LNCaP clone FGC (cell line): ENCODE measurements at regions not wholly inside any gene's neighbourhood (a gene's known extent, or its start where the extent isn't known, plus 50 kb on each side); places are given as distances from the start of the nearest gene placed in this dataset.
A peak's percentile ranks its signal among the peaks of the same experiment; 100 is the strongest.
"Not testable (repeated sequence)": the region's sequence is repeated elsewhere in the genome, so short reads cannot be mapped to it uniquely, and the experiment has no call there.

Experiments used
- DNase-seq: peaks from one replicate; pipeline ENCODE4 v3.0.0-alpha.2; 2011; ENCODE audit warnings: low read depth
- H3K4me3 ChIP-seq: 2 replicates; pipeline ENCODE4 v1.5.1; 2011; ENCODE audit warnings: mild to moderate bottlenecking, low read depth, low read length, control low read depth
- TF ChIP-seq, protein P1 (sequence below): IDR thresholded peaks from 2 replicates; pipeline ENCODE4 v1.5.1; 2012; ENCODE audit warnings: mild to moderate bottlenecking; ENCODE audit not compliant: control insufficient read depth, insufficient read depth; ENCODE audit errors: extremely low read depth

DNA sequence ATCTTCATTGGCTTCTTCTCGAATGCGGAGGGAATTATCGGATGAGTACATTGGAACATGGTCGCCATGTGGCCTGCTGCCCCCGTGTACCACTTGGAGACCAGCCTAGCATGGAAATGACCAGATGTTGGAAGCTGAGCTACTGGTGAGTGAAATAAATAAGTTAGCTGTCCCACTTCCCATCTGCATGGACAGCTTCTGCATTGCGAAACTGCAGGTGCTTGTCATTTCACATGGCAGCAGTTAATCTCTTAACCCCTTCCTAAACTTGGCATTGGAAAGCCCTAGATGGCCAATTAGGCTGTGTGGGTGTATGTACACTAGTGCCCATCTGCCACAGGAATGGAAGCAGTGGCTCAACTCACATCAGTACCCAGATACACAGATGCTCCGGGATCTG, 246.6 kb upstream of the IL12B start:
- DNase-seq: no peak
- TF ChIP-seq, protein P1, sequence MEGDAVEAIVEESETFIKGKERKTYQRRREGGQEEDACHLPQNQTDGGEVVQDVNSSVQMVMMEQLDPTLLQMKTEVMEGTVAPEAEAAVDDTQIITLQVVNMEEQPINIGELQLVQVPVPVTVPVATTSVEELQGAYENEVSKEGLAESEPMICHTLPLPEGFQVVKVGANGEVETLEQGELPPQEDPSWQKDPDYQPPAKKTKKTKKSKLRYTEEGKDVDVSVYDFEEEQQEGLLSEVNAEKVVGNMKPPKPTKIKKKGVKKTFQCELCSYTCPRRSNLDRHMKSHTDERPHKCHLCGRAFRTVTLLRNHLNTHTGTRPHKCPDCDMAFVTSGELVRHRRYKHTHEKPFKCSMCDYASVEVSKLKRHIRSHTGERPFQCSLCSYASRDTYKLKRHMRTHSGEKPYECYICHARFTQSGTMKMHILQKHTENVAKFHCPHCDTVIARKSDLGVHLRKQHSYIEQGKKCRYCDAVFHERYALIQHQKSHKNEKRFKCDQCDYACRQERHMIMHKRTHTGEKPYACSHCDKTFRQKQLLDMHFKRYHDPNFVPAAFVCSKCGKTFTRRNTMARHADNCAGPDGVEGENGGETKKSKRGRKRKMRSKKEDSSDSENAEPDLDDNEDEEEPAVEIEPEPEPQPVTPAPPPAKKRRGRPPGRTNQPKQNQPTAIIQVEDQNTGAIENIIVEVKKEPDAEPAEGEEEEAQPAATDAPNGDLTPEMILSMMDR: no peak

DNA sequence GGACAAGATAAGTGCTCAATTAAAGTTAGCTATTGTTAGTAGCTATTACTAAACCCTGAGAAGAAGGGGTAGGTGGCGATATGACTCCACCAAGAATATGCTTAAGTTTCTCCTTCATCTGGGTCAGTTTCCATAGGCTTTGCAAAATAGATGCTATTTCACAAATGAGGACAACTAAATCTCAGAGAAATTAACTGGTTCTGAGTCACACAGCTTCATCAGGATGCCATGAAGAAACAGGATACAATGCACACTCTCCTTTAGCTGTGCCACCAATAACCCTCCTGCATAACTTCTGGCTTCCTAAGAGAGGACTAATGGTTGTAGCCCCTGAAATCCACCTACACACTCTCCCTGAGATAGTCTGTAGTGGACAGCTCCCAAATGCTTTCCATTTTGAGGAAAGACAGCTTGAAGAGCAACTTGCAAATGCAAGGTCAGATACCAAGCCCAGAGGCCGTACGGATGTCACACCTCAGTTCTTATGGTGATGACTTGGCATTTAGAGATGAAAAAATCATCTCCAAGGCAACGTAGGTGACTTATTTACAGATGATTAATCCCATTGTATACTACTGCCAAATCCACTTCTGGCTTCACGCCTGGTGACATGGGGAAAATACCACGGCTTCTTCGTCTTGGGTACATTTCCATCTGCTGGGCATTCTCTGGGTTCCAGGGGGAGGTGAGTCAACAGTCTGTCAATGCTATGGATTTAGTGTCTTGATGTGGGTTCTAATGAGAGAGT, 251.4 kb upstream of the IL12B start:
- H3K4me3 ChIP-seq: no peak overlapping the region
- DNase-seq: peak; percentile 3
- TF ChIP-seq, protein P1: no peak

More for the DNA sequence above, 246.6 kb upstream of the IL12B start:
- no peak overlapping the region for H3K4me3 ChIP-seq

DNA sequence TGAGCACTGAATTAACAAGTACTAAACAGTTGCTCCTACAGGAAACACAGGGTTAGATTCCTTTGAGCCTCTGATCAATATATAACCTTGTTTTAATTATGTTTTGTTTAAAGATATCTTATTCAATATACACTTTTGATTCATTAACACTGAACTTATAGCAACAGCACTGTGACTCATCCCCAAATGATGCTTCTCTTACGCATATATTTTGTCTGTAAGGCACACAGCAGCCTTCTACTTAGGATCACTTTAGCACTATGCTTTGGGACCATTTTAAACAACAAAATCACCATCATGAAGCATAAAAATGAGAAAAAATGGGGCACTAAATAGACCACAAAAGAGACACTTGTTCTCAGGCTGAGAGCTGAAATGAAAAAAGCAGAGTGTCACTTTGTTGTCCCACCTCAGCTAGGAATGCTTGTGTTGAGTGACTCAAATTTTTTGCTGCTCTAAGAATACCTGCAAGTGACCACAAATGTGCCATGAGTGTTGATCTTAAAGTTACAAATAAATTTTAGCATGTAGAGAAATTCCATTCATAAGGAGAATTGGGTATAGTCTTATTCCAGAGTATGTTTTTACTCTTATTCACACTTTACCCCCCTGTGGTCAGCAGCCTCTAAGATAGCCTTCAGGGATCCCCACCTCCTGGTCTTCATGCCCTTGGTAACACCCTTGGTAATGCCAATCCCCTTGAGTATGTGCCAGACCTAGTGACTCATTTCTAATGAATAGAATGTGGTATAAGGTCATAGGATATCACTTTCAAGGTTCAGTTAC, 252.7 kb upstream of the IL12B start:
- DNase-seq: no peak
- TF ChIP-seq, protein P1: no peak
- no peak overlapping the region for H3K4me3 ChIP-seq

DNA sequence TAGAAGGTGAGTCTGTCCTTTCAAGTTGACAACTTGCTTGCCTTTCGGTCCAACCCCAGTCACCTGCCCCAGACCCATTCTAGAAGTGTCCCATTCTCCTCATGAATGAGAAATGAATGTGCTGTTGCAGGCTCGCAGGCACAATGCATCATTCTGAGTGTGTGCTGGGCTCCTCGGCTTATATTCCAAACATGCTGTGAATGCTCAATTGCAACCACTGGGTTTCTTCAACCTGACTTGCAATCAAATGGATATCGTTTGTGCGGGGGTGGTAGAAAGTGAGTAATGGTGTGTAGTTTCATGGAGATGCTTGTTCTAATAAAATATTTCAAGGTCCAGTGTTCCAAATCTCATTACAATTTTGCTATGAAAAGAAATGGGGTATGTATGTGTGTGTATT, 256.6 kb upstream of the IL12B start:
- TF ChIP-seq, protein P1: no peak
- DNase-seq: no peak
- no peak overlapping the region for H3K4me3 ChIP-seq

DNA sequence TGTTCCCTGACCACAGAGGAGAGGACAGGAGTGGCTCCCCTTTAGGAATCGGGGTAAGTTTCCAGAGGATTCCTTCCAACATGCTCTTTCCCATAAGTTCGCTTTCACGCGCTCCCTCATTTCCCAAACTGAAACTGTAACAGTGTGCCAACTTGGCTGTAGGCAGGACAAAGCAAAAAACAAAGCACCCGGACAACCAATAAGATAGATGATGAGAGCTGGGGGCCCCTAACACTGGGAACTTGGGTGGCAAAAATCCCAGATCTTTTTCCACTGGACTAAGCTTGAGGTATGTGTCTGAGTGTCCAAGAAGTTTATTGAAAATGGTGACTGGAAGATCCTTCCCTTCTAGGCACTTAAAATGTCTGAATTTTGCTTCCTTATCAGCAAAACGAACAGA, 258.7 kb upstream of the IL12B start:
- DNase-seq: no peak
- no peak overlapping the region for H3K4me3 ChIP-seq
- TF ChIP-seq, protein P1: no peak

DNA sequence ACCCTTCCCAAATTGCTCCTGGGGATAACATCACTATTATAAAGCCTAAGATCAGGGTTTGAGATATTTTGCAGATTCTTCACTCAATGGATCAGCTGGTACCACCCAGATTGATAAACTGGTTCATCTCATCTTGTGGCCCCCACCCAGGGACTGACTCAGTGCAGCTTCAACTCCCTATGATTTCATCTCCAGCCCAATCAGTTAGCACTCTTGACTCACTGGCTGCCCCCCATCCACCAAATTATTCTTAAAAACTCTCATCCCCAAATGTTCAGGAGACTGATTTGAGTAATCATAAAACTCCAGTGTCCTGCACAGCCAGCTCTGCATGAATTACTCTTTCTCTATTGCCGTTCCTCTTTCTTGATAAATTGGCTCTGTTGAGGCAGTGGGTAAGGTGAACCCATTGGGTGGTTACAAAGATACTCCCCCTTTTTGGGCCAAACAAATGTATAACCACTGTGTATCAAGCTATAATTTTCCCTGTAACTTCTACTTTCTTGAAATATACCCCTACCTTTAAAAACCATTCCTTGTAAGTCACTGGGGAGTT, 263.3 kb upstream of the IL12B start:
- DNase-seq: no peak
- TF ChIP-seq, protein P1: no peak
- H3K4me3 ChIP-seq: no peak overlapping the region

DNA sequence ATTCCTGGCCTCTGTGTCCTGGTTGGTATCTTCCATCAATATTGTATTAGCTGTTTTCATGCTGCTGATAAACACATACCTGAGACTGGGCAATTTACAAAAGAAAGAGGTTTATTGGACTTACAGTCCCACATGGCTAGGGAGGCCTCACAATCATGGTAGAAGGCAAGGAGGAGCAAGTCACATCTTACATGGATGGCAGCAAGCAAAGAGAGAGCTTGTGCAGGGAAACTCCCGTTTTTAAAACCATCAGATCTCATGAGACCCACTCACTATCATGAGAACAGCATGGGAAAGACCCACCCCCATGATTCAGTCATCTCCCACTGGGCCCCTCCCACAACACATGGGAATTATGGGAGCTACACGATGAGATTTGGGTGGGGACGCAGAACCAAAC, 265.3 kb upstream of the IL12B start:
- H3K4me3 ChIP-seq, DNase-seq: not testable (repeated sequence)
